Osteoblast (primary cell): ENCODE measurements at regions not wholly inside any gene's neighbourhood (a gene's known extent, or its start where the extent isn't known, plus 50 kb on each side); places are given as distances from the start of the nearest gene placed in this dataset.

ENCODE experiments used
- DNase-seq: peaks from one replicate; pipeline ENCODE4 v3.0.0; 2011; ENCODE audit warnings: low spot score, mixed read lengths; ENCODE audit not compliant: insufficient read length; ENCODE audit errors: missing footprints
- H2AFZ ChIP-seq: 2 replicates; pipeline ENCODE4 v1.6.0; 2011; ENCODE audit warnings: mild to moderate bottlenecking, low read length
- H3K27ac ChIP-seq: 2 replicates; pipeline ENCODE4 v1.5.1; 2011; ENCODE audit warnings: mild to moderate bottlenecking, low read depth, low read length, moderate library complexity
- H3K27me3 ChIP-seq: 2 replicates; pipeline ENCODE4 v1.6.0; 2012; ENCODE audit warnings: mild to moderate bottlenecking, control low read depth, inconsistent platforms, low read length, moderate library complexity; ENCODE audit not compliant: insufficient read depth
- H3K36me3 ChIP-seq: 2 replicates; pipeline ENCODE4 v1.5.1; 2011; ENCODE audit warnings: mild to moderate bottlenecking, low read length, control low read depth, moderate library complexity; ENCODE audit not compliant: insufficient read depth
- H3K4me1 ChIP-seq: 2 replicates; pipeline ENCODE4 v1.5.1; 2011; ENCODE audit warnings: mild to moderate bottlenecking, low read length, control low read depth, moderate library complexity; ENCODE audit not compliant: insufficient read depth
- H3K4me2 ChIP-seq: 2 replicates; pipeline ENCODE4 v1.6.0; 2011; ENCODE audit warnings: mild to moderate bottlenecking, low read length; ENCODE audit not compliant: insufficient read depth
- H3K4me3 ChIP-seq: fragments of 200-600 bp; sonication (generic); 3 replicates; pipeline ENCODE4 v1.5.1; 2012; ENCODE audit warnings: mild to moderate bottlenecking, low read length, inconsistent platforms; ENCODE audit not compliant: insufficient read depth
- H3K79me2 ChIP-seq: 2 replicates; pipeline ENCODE4 v1.6.0; 2012; ENCODE audit warnings: mild to moderate bottlenecking, low read length, control low read depth, inconsistent platforms; ENCODE audit not compliant: insufficient read depth
- H3K9me3 ChIP-seq: 2 replicates; pipeline ENCODE4 v1.5.1; 2011; ENCODE audit warnings: low read depth, low read length, control low read depth
- H4K20me1 ChIP-seq: 2 replicates; pipeline ENCODE4 v1.6.0; 2012; ENCODE audit warnings: mild to moderate bottlenecking, low read length, control low read depth; ENCODE audit not compliant: insufficient read depth
- CTCF ChIP-seq: IDR thresholded peaks from 2 replicates; pipeline ENCODE4 v1.5.1; 2011; ENCODE audit warnings: mild to moderate bottlenecking, low read depth, low read length, moderate library complexity; ENCODE audit errors: extremely low read depth

- Histone ChIP-seq H3K9me3 (no peaks in the 10 kb centered on the region), H3K79me2 (no peaks in the 10 kb centered on the region), H3K4me1 (no peaks in the 10 kb centered on the region), H4K20me1 (no peaks in the 10 kb centered on the region), H3K36me3 (no peaks in the 10 kb centered on the region), H3K27ac (no peak overlapping the region), H3K4me3 (no peak overlapping the region), H2AFZ (peak overlapping the region; percentile 73), H3K4me2 (no peak overlapping the region), H3K27me3 (no peaks in the 10 kb centered on the region)
- TF ChIP-seq CTCF: no peak
- DNase-seq: no peak
Observed at GRCh38 chr6:7042654-7043545, 64.9 kb upstream of the RREB1 start.

- no peak for TF ChIP-seq CTCF
- Histone ChIP-seq H2AFZ (no peak overlapping the region), H3K27me3 (no peaks in the 10 kb centered on the region), H3K4me2 (no peak overlapping the region), H3K27ac (no peak overlapping the region), H3K4me3 (no peak overlapping the region), H3K36me3 (no peaks in the 10 kb centered on the region), H3K4me1 (no peaks in the 10 kb centered on the region), H3K9me3 (no peaks in the 10 kb centered on the region), H4K20me1 (no peaks in the 10 kb centered on the region), H3K79me2 (no peaks in the 10 kb centered on the region)
- DNase-seq: no peak
Observed at GRCh38 chr6:7045331-7045730, 62.4 kb upstream of the RREB1 start.

- Histone ChIP-seq H3K79me2 (no peaks in the 10 kb centered on the region), H3K4me1 (no peaks in the 10 kb centered on the region), H3K27me3 (no peaks in the 10 kb centered on the region), H2AFZ (no peak overlapping the region), H3K4me2 (no peak overlapping the region), H3K27ac (no peak overlapping the region), H3K4me3 (no peak overlapping the region), H3K9me3 (no peaks in the 10 kb centered on the region), H3K36me3 (no peaks in the 10 kb centered on the region), H4K20me1 (no peaks in the 10 kb centered on the region)
- DNase-seq: no peak
- TF ChIP-seq CTCF: no peak
Observed at GRCh38 chr6:7045746-7046145, 62.0 kb upstream of the RREB1 start.

- H2AFZ ChIP-seq: no peak overlapping the region
Observed at GRCh38 chr6:7047128-7047527, 60.6 kb upstream of the RREB1 start.

More at GRCh38 chr6:7047128-7047527, 60.6 kb upstream of the RREB1 start:
- Histone ChIP-seq H3K27ac (no peak overlapping the region), H3K27me3 (no peaks in the 10 kb centered on the region), H3K4me1 (peaks cover 5% of the 10 kb centered on the region), H3K4me3 (no peak overlapping the region), H3K9me3 (no peaks in the 10 kb centered on the region), H3K36me3 (no peaks in the 10 kb centered on the region), H3K79me2 (no peaks in the 10 kb centered on the region), H4K20me1 (no peaks in the 10 kb centered on the region), H3K4me2 (no peak overlapping the region)
- no peak for TF ChIP-seq CTCF
- no peak for DNase-seq
